HepG2 (cell line): ENCODE measurements at regions not wholly inside any gene's neighbourhood (a gene's known extent, or its start where the extent isn't known, plus 50 kb on each side); places are given as distances from the start of the nearest gene placed in this dataset.

Experiments used
- ATAC-seq: fragments of 200-7000 bp; cut with Tn5 transposase; 3 replicates; pipeline ENCODE4 v1.9.1; 2020; ENCODE audit warnings: mild to moderate bottlenecking, moderate library complexity
- BruUV-seq: library from RNA; stranded (reverse); fragments of 400-500 nt; replicated peaks from 2 replicates; lab custom pipeline; 2021; lab: Mats Ljungman, UMichigan
- CTCF ChIA-PET: fragments of 300-600 bp; formaldehyde crosslinking; extraction: SDS; loops from one replicate; lab custom pipeline; 2021; ENCODE audit warnings: low total read pairs, inconsistent platforms, low intra/inter-chr PET ratio; lab: Yijun Ruan, JAX
- POLR2A ChIA-PET: fragments of 350-600 bp; sonication (Branson Sonifier 250); formaldehyde crosslinking; loops from one replicate; lab custom pipeline; 2020; ENCODE audit warnings: antibody characterized with exemption, inconsistent platforms; lab: Yijun Ruan, JAX
- DNase-seq: peaks from one replicate; pipeline ENCODE4 v3.0.0-alpha.2; 2015; ENCODE audit warnings: low spot score
- FAIRE-seq: peaks from 3 replicates; lab custom pipeline; 2011; peaks lifted over from hg19 to GRCh38; lab: Jason Lieb, UNC
- H2AFZ ChIP-seq: one replicate; pipeline ENCODE4 v1.6.1; 2011; ENCODE audit warnings: low read length, inconsistent platforms
- H3K27ac ChIP-seq: fragments of 300-600 bp; 3 replicates; pipeline ENCODE4 v1.8.0; 2011; ENCODE audit warnings: mixed run types, mild to moderate bottlenecking, mixed read lengths, low read length, inconsistent platforms; ENCODE audit not compliant: insufficient read depth; ENCODE audit errors: extremely low read length
- H3K27me3 ChIP-seq, 2 experiments: fragments of 200-600 bp in 1 of 2; 2 replicates in 1 of 2; 3 replicates in 1 of 2; pipeline versions ENCODE4 v1.6.0 to v1.8.0; 2011; ENCODE audit warnings: low read length in 2 of 2, mild to moderate bottlenecking in 2 of 2, moderate library complexity in 2 of 2, inconsistent platforms in 1 of 2; ENCODE audit not compliant: insufficient read depth in 2 of 2, control insufficient read depth in 1 of 2
- H3K36me3 ChIP-seq, 2 experiments: fragments of 200-600 bp in 1 of 2; replicated peaks in 1 of 2; 2 replicates in 1 of 2; 3 replicates in 1 of 2; pipeline versions ENCODE4 v1.5.1 to v1.8.0; 2011; ENCODE audit warnings: low read length in 2 of 2, inconsistent platforms in 1 of 2; ENCODE audit not compliant: insufficient read depth in 2 of 2, control insufficient read depth in 1 of 2
- H3K4me1 ChIP-seq: 2 replicates; pipeline ENCODE4 v1.5.1; 2012; ENCODE audit warnings: low read length, inconsistent platforms; ENCODE audit not compliant: insufficient read depth
- H3K4me2 ChIP-seq: 2 replicates; pipeline ENCODE4 v1.6.0; 2011; ENCODE audit warnings: low read depth, low read length, inconsistent platforms
- H3K4me3 ChIP-seq, 3 experiments: fragments of 200-600 bp in 1 of 3; sonication (generic), shearing (Covaris generic) in 1 of 3; replicated peaks in 1 of 3; 2 replicates each; pipeline ENCODE4 v1.5.1; 2011 to 2016; ENCODE audit warnings: low read length in 3 of 3, inconsistent platforms in 2 of 3, low read depth in 2 of 3, mild to moderate bottlenecking in 2 of 3, control low read depth in 1 of 3, mixed read lengths in 1 of 3; ENCODE audit not compliant: insufficient read depth in 1 of 3
- H3K79me2 ChIP-seq: one replicate; pipeline ENCODE4 v1.6.1; 2011; ENCODE audit warnings: low read length, inconsistent platforms; ENCODE audit not compliant: insufficient read depth
- H3K9ac ChIP-seq: 2 replicates; pipeline ENCODE4 v1.6.0; 2011; ENCODE audit warnings: mild to moderate bottlenecking, low read depth, low read length, inconsistent platforms; ENCODE audit not compliant: insufficient read depth
- H3K9me3 ChIP-seq: 2 replicates; pipeline ENCODE4 v1.5.1; 2012; ENCODE audit warnings: mild to moderate bottlenecking, low read length
- H4K20me1 ChIP-seq: 2 replicates; pipeline ENCODE4 v1.6.0; 2011; ENCODE audit warnings: inconsistent platforms, mild to moderate bottlenecking, low read length, moderate library complexity; ENCODE audit not compliant: insufficient read depth
- AHR ChIP-seq: IDR thresholded peaks from 2 replicates; pipeline ENCODE4 v1.6.1; 2018; ENCODE audit warnings: missing genetic modification reagents, missing compliant biosample characterization
- HOXA3 ChIP-seq: sonication (generic); formaldehyde crosslinking; IDR thresholded peaks from 2 replicates; pipeline ENCODE4 v1.5.0; 2020; ENCODE audit warnings: missing genetic modification reagents
- JUND ChIP-seq: sonication (generic); formaldehyde crosslinking; IDR thresholded peaks from 2 replicates; pipeline ENCODE4 v1.8.0; 2022; ENCODE audit warnings: mild to moderate bottlenecking, missing genetic modification reagents
- NFAT5 ChIP-seq: sonication (generic); formaldehyde crosslinking; IDR thresholded peaks from 2 replicates; pipeline ENCODE4 v1.4.0; 2020; ENCODE audit warnings: missing genetic modification reagents
- SSRP1 ChIP-seq: IDR thresholded peaks from 2 replicates; pipeline ENCODE4 v1.6.1; 2016; ENCODE audit warnings: control low read depth
- TARDBP ChIP-seq: sonication (generic); formaldehyde crosslinking; IDR thresholded peaks from 2 replicates; pipeline ENCODE4 v1.8.0; 2022; ENCODE audit warnings: mild to moderate bottlenecking, missing genetic modification reagents
- THAP11 ChIP-seq: IDR thresholded peaks from 2 replicates; pipeline ENCODE4 v1.6.1; 2016; ENCODE audit warnings: missing biosample characterization, missing genetic modification reagents
- ZBTB38 ChIP-seq: sonication (generic); formaldehyde crosslinking; IDR thresholded peaks from 2 replicates; pipeline ENCODE4 v1.5.1; 2020; ENCODE audit warnings: mild to moderate bottlenecking, missing genetic modification reagents
- ZFP90 ChIP-seq: sonication (generic); formaldehyde crosslinking; IDR thresholded peaks from 2 replicates; pipeline ENCODE4 v1.8.0; 2022; ENCODE audit warnings: missing genetic modification reagents, mild to moderate bottlenecking, inconsistent platforms, borderline replicate concordance
- ZNF121 ChIP-seq: sonication (generic); formaldehyde crosslinking; IDR thresholded peaks from 2 replicates; pipeline ENCODE4 v1.5.0; 2020; ENCODE audit warnings: mild to moderate bottlenecking, missing genetic modification reagents
- ZNF292 ChIP-seq: sonication (generic); formaldehyde crosslinking; IDR thresholded peaks from 2 replicates; pipeline ENCODE4 v1.8.1; 2022; ENCODE audit warnings: mild to moderate bottlenecking, low read depth, missing genetic modification reagents, borderline replicate concordance
- ZSCAN12 ChIP-seq: sonication (generic); formaldehyde crosslinking; IDR thresholded peaks from 2 replicates; pipeline ENCODE4 v1.9.0; 2021; ENCODE audit warnings: mild to moderate bottlenecking, missing genetic modification reagents
- WGBS: methylation state at CpG from one replicate; pipeline ENCODE4 v1.1.6; 2017; ENCODE audit warnings: low lambda C conversion rate; 5-methylcytosine and 5-hydroxymethylcytosine counted together
- in situ Hi-C: cut with HindIII; loops from 2 replicates; pipeline ENCODE4 v1.10.0; 2017; ENCODE audit warnings: low pct_unique_long_range_greater_than_20kb; ENCODE audit not compliant: extremely low pct_ligation_motif_present
- intact Hi-C: fragments of 100-400 bp; cut with micrococcal nuclease; formaldehyde crosslinking; loops from one replicate; pipeline ENCODE4 v1.10.0; 2022; ENCODE audit not compliant: unreplicated experiment
- TF ChIP-seq, protein P1 (sequence below): sonication (generic); formaldehyde crosslinking; IDR thresholded peaks from one replicate; pipeline ENCODE4 v1.5.1; 2020; ENCODE audit warnings: mild to moderate bottlenecking, missing genetic modification reagents; ENCODE audit errors: not compliant biosample characterization

- no peak overlapping the region for H3K9ac ChIP-seq
- no peaks in the 10 kb centered on the region for H3K79me2 ChIP-seq
- no peaks in the 10 kb centered on the region for H3K36me3 ChIP-seq
- no peak overlapping the region for H3K4me2 ChIP-seq
- WGBS, result 20% methylated on average over 7 of the region's 16 CpGs
- BruUV-seq, result no TSS peak
- H3K4me1 ChIP-seq, result no peaks in the 10 kb centered on the region
- peaks cover 0 to 49% of the 10 kb centered on the region in 2 experiments; a peak in 4 of 5 replicates for H3K27me3 ChIP-seq
- CTCF ChIA-PET, result interaction anchor here (1.7 kb wide), 1 partner anchor 285 kb away, joined by 4 read pairs; no protein-coding TSS in a partner anchor
- POLR2A ChIA-PET, result no interaction called here
- TF ChIP-seq ZSCAN12 (CRISPR knock-in tag) (no peak), ZFP90 (no peak), HOXA3 (CRISPR knock-in tag) (no peak), NFAT5 (CRISPR knock-in tag) (no peak), ZNF292 (CRISPR knock-in tag) (no peak), THAP11 (CRISPR knock-in tag) (no peak), AHR (no peak), SSRP1 (CRISPR knock-in tag) (no peak), ZNF121 (CRISPR knock-in tag) (no peak), ZBTB38 (CRISPR knock-in tag) (no peak), JUND (CRISPR knock-in tag) (no peak), TARDBP (CRISPR knock-in tag) (no peak)
- TF ChIP-seq, protein P1, sequence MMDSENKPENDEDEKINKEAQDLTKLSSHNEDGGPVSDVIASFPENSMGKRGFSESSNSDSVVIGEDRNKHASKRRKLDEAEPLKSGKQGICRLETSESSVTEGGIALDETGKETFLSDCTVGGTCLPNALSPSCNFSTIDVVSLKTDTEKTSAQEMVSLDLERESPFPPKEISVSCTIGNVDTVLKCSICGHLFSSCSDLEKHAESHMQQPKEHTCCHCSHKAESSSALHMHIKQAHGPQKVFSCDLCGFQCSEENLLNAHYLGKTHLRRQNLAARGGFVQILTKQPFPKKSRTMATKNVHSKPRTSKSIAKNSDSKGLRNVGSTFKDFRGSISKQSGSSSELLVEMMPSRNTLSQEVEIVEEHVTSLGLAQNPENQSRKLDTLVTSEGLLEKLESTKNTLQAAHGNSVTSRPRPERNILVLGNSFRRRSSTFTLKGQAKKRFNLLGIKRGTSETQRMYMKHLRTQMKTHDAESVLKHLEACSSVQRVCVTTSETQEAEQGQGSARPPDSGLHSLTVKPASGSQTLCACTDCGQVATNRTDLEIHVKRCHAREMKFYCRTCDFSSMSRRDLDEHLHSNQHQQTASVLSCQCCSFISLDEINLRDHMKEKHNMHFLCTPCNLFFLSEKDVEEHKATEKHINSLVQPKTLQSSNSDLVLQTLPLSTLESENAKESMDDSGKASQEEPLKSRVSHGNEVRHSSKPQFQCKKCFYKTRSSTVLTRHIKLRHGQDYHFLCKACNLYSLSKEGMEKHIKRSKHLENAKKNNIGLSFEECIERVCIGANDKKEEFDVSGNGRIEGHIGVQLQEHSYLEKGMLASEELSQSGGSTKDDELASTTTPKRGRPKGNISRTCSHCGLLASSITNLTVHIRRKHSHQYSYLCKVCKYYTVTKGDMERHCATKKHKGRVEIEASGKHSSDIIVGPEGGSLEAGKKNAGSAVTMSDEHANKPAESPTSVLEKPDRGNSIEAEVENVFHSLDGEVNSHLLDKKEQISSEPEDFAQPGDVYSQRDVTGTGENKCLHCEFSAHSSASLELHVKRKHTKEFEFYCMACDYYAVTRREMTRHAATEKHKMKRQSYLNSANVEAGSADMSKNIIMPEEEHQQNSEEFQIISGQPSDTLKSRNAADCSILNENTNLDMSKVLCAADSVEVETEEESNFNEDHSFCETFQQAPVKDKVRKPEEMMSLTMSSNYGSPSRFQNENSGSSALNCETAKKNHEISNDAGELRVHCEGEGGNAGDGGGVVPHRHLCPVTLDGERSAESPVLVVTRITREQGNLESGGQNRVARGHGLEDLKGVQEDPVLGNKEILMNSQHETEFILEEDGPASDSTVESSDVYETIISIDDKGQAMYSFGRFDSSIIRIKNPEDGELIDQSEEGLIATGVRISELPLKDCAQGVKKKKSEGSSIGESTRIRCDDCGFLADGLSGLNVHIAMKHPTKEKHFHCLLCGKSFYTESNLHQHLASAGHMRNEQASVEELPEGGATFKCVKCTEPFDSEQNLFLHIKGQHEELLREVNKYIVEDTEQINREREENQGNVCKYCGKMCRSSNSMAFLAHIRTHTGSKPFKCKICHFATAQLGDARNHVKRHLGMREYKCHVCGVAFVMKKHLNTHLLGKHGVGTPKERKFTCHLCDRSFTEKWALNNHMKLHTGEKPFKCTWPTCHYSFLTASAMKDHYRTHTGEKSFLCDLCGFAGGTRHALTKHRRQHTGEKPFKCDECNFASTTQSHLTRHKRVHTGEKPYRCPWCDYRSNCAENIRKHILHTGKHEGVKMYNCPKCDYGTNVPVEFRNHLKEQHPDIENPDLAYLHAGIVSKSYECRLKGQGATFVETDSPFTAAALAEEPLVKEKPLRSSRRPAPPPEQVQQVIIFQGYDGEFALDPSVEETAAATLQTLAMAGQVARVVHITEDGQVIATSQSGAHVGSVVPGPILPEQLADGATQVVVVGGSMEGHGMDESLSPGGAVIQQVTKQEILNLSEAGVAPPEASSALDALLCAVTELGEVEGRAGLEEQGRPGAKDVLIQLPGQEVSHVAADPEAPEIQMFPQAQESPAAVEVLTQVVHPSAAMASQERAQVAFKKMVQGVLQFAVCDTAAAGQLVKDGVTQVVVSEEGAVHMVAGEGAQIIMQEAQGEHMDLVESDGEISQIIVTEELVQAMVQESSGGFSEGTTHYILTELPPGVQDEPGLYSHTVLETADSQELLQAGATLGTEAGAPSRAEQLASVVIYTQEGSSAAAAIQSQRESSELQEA, result no peak
- TF ChIP-seq, all 625 proteins: peak for 0
- intact Hi-C loops, result no loop called here
- H3K27ac ChIP-seq, result no peak overlapping the region
- no peak for DNase-seq
- H2AFZ ChIP-seq, result no peak overlapping the region
- no peaks in the 10 kb centered on the region for H4K20me1 ChIP-seq
- no peak for ATAC-seq
- no peak for FAIRE-seq
- H3K9me3 ChIP-seq, result no peaks in the 10 kb centered on the region
- in situ Hi-C loops, result no loop called here
- no peak overlapping the region for H3K4me3 ChIP-seq
Measured at GRCh38 chr18:76684265-76684664, 138.1 kb upstream of the ZNF236 start.
